Calu3 (cell line): ENCODE measurements at regions not wholly inside any gene's neighbourhood (a gene's known extent, or its start where the extent isn't known, plus 50 kb on each side); places are given as distances from the start of the nearest gene placed in this dataset.

Source experiments
- BruUV-seq: library from RNA; stranded (reverse); fragments of 400-500 nt; replicated peaks from 2 replicates; lab custom pipeline; 2021; lab: Mats Ljungman, UMichigan
- CTCF ChIA-PET: fragments of 300-600 bp; sonication (Branson Sonifier 250); formaldehyde crosslinking; loops from one replicate; lab custom pipeline; 2022; ENCODE audit warnings: antibody characterized with exemption; lab: Charles Lee
- DNase-seq: peaks from one replicate; pipeline ENCODE4 v3.0.0; 2022
- H3K27ac Mint-ChIP-seq: one replicate; pipeline ENCODE4 v1.8.0; 2022; ENCODE audit warnings: mixed read lengths; ENCODE audit not compliant: unreplicated experiment
- H3K27me3 Mint-ChIP-seq: one replicate; pipeline ENCODE4 v1.8.0; 2022; ENCODE audit warnings: mixed read lengths; ENCODE audit not compliant: unreplicated experiment
- H3K36me3 Mint-ChIP-seq: one replicate; pipeline ENCODE4 v1.8.0; 2022; ENCODE audit warnings: mild to moderate bottlenecking, moderate library complexity, mixed read lengths; ENCODE audit not compliant: insufficient read depth, unreplicated experiment
- H3K4me1 Mint-ChIP-seq: one replicate; pipeline ENCODE4 v1.8.0; 2022; ENCODE audit warnings: mild to moderate bottlenecking, low read depth, mixed read lengths; ENCODE audit not compliant: unreplicated experiment
- H3K4me3 Mint-ChIP-seq: one replicate; pipeline ENCODE4 v1.8.0; 2022; ENCODE audit warnings: mild to moderate bottlenecking, low read depth, moderate library complexity, mixed read lengths; ENCODE audit not compliant: unreplicated experiment
- H3K9me3 Mint-ChIP-seq: one replicate; pipeline ENCODE4 v1.8.0; 2022; ENCODE audit warnings: low read depth, mixed read lengths; ENCODE audit not compliant: unreplicated experiment
- CTCF ChIP-seq: fragments of 200-600 bp; IDR thresholded peaks from one replicate; pipeline ENCODE4 v1.8.0; 2022; ENCODE audit warnings: antibody characterized with exemption; ENCODE audit not compliant: unreplicated experiment
- intact Hi-C: fragments of 100-400 bp; cut with micrococcal nuclease; formaldehyde crosslinking; loops from one replicate; pipeline ENCODE4 v1.10.0; 2022; ENCODE audit not compliant: unreplicated experiment

- CTCF ChIA-PET: interaction anchor here (1.2 kb wide), 1 partner anchor 165 kb away, joined by 3 read pairs; no protein-coding TSS in a partner anchor
- H3K27ac Mint-ChIP-seq: no peak overlapping the region
- intact Hi-C loops: no loop called here
- no peak for TF ChIP-seq CTCF
- no peaks in the 10 kb centered on the region for H3K27me3 Mint-ChIP-seq
- H3K36me3 Mint-ChIP-seq: no peaks in the 10 kb centered on the region
- H3K4me3 Mint-ChIP-seq: no peak overlapping the region
- H3K4me1 Mint-ChIP-seq: peaks cover 20% of the 10 kb centered on the region
- no TSS peak for BruUV-seq
- peaks cover 5% of the 10 kb centered on the region for H3K9me3 Mint-ChIP-seq
- peak; percentile 64 for DNase-seq
These were observed 154.7 kb downstream of the BARX2 start for GRCh38 chr11:129530154-129530895.

DNA sequence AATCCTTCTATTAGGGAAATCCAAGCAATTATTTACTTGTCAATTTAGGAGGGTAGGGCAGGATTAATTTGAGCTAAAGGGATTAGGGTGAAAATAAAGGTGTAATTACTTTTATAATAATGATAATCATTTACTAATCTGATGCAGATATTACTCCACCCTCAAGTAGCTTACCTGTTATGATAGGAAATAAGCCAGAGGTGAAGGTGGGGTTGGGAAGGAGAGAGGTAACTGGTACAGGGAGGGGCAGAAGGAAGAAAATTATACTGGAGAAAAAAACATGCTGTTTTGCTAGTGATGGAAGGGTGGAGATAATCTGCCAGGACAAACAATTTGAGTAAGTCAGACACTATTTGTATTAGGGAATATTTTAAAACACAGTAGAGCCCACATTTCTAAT lies 157.7 kb downstream of the BARX2 start:
- Mint-ChIP-seq H3K27ac (no peak overlapping the region), H3K4me1 (peaks cover 20% of the 10 kb centered on the region), H3K27me3 (no peaks in the 10 kb centered on the region), H3K36me3 (no peaks in the 10 kb centered on the region), H3K9me3 (peaks cover 19% of the 10 kb centered on the region), H3K4me3 (no peak overlapping the region)
- TF ChIP-seq CTCF: no peak
- no TSS peak for BruUV-seq
- no peak for DNase-seq
- intact Hi-C loops: no loop called here
- CTCF ChIA-PET: interaction anchor here (0.5 kb wide), 1 partner anchor 13 kb away, joined by 3 read pairs; no protein-coding TSS in a partner anchor

DNA sequence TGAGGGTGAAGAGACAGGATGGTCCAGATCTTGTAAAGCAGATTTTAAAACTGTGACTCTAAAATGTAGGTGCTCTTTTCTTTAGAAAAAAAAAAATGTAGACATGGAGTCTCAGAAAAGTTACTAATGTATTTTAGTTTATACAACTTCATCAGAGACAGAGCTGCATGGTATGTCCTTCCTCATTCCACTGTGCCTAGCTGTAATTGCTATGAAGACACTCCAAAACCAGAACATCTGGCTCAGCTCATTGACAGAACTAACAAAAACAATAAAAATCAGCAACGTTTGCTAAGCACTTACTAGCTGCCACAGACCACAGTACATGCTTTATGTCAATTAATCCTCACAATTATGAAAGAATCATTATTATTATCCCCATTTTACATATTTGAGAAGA lies 160.7 kb downstream of the BARX2 start:
- H3K27me3 Mint-ChIP-seq: no peaks in the 10 kb centered on the region
- TF ChIP-seq CTCF: no peak
- CTCF ChIA-PET: no interaction called here
- intact Hi-C loops: no loop called here
- no peaks in the 10 kb centered on the region for H3K36me3 Mint-ChIP-seq
- H3K4me1 Mint-ChIP-seq: peaks cover 4% of the 10 kb centered on the region
- H3K4me3 Mint-ChIP-seq: no peak overlapping the region
- H3K27ac Mint-ChIP-seq: no peak overlapping the region
- BruUV-seq: no TSS peak
- no peak for DNase-seq
- H3K9me3 Mint-ChIP-seq: peaks cover 19% of the 10 kb centered on the region

- BruUV-seq: no TSS peak
- no peaks in the 10 kb centered on the region for H3K27me3 Mint-ChIP-seq
- intact Hi-C loops: no loop called here
- no peak overlapping the region for H3K27ac Mint-ChIP-seq
- H3K4me1 Mint-ChIP-seq: no peaks in the 10 kb centered on the region
- H3K36me3 Mint-ChIP-seq: no peaks in the 10 kb centered on the region
- no peak for DNase-seq
- H3K4me3 Mint-ChIP-seq: no peak overlapping the region
- no peak for TF ChIP-seq CTCF
- peaks cover 20% of the 10 kb centered on the region for H3K9me3 Mint-ChIP-seq
- CTCF ChIA-PET: no interaction called here
These were observed 162.7 kb downstream of the BARX2 start for GRCh38 chr11:129538323-129538722.
